IMR-90 (cell line): ENCODE measurements at regions not wholly inside any gene's neighbourhood (a gene's known extent, or its start where the extent isn't known, plus 50 kb on each side); places are given as distances from the start of the nearest gene placed in this dataset.
"Not testable (repeated sequence)": the region's sequence is repeated elsewhere in the genome, so short reads cannot be mapped to it uniquely, and the experiment has no call there.

Experiments used
- CEBPB ChIP-seq: IDR thresholded peaks from 2 replicates; pipeline ENCODE4 v1.6.1; 2012; ENCODE audit warnings: low read depth, low read length, improper control_type of control experiment
- CTCF ChIP-seq: conservative IDR thresholded peaks from 2 replicates; pipeline ENCODE4 v1.5.1; 2012; ENCODE audit warnings: mild to moderate bottlenecking, low read depth, low read length, improper control_type of control experiment
- FOS ChIP-seq: fragments of 150-350 bp; IDR thresholded peaks from 2 replicates; pipeline ENCODE4 v1.6.1; 2016; ENCODE audit warnings: low read depth, low read length
- MXI1 ChIP-seq: IDR thresholded peaks from 2 replicates; pipeline ENCODE4 v1.6.1; 2012; ENCODE audit warnings: low read depth, mild to moderate bottlenecking, low read length, moderate library complexity, borderline replicate concordance
- POLR2A ChIP-seq: IDR thresholded peaks from 2 replicates; pipeline ENCODE4 v1.6.1; 2012; ENCODE audit warnings: mild to moderate bottlenecking, low read depth, low read length
- RAD21 ChIP-seq: IDR thresholded peaks from 2 replicates; pipeline ENCODE4 v1.6.1; 2012; ENCODE audit warnings: low read length, improper control_type of control experiment
- RCOR1 ChIP-seq: IDR thresholded peaks from 2 replicates; pipeline ENCODE4 v1.6.1; 2012; ENCODE audit warnings: mild to moderate bottlenecking, low read length, improper control_type of control experiment; ENCODE audit not compliant: insufficient replicate concordance
- RFX5 ChIP-seq: IDR thresholded peaks from 2 replicates; pipeline ENCODE4 v1.8.0; 2012; ENCODE audit warnings: low read depth, mild to moderate bottlenecking, low read length, moderate library complexity
- USF2 ChIP-seq: fragments of 150-350 bp; IDR thresholded peaks from 2 replicates; pipeline ENCODE4 v1.6.1; 2017; ENCODE audit warnings: mild to moderate bottlenecking, antibody characterized with exemption, low read length, low read depth

- TF ChIP-seq CTCF, POLR2A, RCOR1, USF2, MXI1, CEBPB, RAD21, RFX5, FOS: not testable (repeated sequence)
These were observed 102.2 kb upstream of the FBXO28 start for GRCh38 chr1:224011751-224012150.
